Activated CD4-positive, alpha-beta T cell treated with anti-CD3 and anti-CD28 coated beads, Interleukin-2, Interleukin-4, amounts not matched to agents 100 ng/mL and 50 ng/mL, durations not matched to agents 16 hours and 8 hours (primary cell): ENCODE measurements at regions not wholly inside any gene's neighbourhood (a gene's known extent, or its start where the extent isn't known, plus 50 kb on each side); places are given as distances from the start of the nearest gene placed in this dataset.

Experiments
- DNase-seq: peaks from one replicate; pipeline ENCODE4 v3.0.0-alpha.2; 2020; ENCODE audit warnings: low spot score

DNA sequence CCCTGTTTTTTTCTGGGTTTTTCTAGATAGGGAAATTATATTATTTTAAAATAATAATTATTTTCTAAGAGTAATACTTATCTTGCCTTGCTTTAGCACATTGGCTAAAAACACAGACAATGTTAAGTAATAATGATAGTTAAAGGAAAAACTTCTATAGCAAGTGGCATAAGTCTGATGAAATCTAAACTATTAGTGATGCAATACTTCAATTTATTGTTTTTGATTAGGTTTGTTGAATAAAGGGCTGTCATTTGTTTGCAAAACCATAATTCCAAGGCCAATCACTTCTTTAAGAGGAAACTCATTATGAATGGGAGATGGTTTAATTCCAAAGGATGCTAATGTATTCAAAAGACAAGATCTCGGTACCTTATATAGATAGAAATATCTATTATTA is 293.8 kb upstream of the FBXL7 start:
- DNase-seq: no peak

- no peak for DNase-seq
Observed at GRCh38 chr5:15203376-15203775, 296.6 kb upstream of the FBXL7 start.

DNA sequence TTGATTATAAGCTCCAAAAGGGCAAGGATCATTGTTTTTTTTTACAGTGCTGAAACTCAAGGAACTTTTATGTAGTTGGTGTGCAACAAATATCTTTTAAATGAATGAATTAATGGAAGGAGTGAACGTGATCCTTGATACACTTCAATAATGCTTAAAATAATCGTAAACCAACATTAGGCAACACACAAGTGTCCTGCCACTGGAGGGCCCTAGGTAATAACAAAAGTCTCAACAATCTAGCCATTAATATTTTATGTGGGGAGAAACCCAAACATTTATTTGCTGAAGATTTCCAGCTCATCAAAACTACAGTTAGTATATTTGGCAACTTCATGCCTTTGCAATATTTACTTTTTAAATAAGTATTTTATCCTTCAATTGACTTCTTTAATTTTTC is 309.0 kb upstream of the FBXL7 start:
- DNase-seq: no peak

DNA sequence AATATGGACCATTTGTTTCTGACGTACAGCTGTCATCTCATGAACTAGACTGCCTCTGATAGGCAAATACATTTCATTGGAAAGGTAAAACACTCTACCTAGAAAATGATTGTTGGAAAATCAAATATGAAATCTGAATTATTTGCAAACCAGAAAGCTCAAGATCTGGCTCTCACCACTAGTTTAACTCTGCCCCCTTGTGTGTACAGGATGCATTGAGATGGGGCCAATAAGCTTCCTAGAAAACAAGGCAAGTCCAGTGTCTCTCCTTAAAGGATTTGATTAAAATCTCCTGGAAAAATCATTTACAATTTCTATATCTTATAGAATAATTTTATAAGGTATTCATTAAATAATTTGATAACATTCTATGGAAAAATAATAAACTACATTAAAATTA is 311.9 kb upstream of the ANKH start:
- DNase-seq: no peak

- no peak for DNase-seq
Observed at GRCh38 chr5:15170173-15170572, 298.6 kb upstream of the ANKH start.

- no peak for DNase-seq
Observed at GRCh38 chr5:15168358-15168757, 296.8 kb upstream of the ANKH start.

GRCh38 chr5:15160091-15160490 is 288.5 kb upstream of the ANKH start:
- no peak for DNase-seq

DNA sequence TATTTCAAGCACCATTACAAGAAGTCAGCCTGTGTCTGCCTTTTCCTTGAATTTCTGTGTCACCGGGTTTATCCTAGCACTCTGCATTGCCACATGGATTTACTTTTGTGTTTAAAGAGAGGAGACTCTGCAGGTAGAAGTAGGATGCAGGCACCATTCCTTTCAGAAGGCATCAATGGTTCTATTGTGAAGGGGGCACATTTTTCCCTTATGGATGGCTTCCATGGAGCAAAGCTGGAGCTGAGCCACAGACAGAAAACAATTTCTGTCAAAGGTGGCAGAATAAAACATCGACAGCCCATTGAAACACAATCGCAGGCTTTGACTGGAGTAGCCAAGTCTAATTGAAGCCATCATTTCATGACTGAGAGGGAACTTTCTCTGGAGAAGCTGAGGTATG is 288.0 kb upstream of the ANKH start:
- no peak for DNase-seq

DNA sequence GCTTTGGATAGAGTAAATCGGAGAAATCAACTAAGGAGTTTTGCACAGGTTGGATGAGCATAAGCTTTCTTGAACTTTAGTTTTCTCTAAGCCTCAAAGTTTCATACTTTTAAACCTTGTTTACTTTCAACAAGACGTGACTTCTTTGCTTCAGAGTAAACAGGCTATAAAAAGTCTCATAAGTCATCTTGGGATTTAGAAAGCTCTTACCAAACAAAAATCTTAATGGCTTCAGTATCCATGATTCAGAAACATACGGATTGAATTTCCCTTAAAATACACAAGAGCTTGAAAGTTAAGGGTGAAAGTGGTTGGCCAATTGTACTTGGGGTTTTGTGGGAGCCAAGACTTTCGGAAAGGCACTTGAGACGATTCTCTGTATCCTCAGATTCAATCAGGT is 270.9 kb upstream of the ANKH start:
- no peak for DNase-seq

- DNase-seq: no peak
Observed at GRCh38 chr5:15137414-15137813, 265.8 kb upstream of the ANKH start.

- DNase-seq: no peak
Observed at GRCh38 chr5:15135661-15136060, 264.1 kb upstream of the ANKH start.

- no peak for DNase-seq
Observed at GRCh38 chr5:15133456-15133965, 261.9 kb upstream of the ANKH start.

DNA sequence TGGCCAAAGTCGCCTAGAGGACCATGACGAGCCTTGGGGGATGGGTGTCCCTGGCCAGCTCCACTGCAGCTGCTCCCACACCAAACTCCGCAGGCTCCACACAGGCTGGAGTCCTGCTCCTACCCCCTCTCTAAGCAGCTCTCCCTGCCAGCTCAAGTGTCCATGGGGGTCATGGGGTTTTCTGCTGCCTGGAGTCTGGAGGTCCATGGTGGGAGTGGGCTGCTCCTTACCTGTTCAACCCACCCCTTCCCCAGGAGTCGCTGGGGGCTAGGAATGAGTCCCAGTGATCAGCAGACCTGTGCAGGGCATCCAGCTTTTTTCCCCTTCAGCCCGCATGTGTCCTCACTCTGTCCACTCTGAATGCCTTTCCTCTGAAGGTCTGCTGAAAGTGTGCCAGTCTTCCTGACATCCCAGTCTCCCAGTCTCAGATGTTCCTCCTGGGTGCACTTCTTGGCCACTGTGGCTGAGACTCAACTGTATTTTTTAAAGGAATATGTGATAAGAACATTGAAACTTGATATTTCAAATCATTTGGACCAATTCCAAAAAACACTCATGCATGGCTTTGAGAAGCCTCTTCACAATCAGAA is 261.3 kb upstream of the ANKH start:
- no peak for DNase-seq

GRCh38 chr5:15131909-15132308 is 260.3 kb upstream of the ANKH start:
- no peak for DNase-seq

- DNase-seq: no peak
Observed at GRCh38 chr5:15124871-15125568, 253.4 kb upstream of the ANKH start.

DNA sequence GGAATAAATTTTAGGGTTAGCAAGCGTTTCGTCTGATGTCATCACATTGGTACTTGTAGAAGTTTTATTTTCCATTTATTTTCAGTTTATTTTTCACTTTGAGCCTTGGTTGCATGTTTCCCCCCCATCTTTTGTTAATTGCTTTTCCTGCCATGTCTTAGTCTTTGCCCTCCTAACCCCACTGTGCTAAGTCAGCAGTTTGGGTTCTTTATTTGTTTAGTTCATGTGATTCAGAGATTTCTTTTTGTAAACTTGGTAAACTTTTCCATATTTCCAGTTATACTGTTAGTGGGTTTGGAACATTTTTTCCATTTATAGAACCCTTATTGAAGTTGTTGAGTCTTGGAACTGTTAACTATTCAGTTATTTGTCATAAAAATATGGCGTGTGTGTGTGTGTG is 252.9 kb upstream of the ANKH start:
- DNase-seq: no peak

GRCh38 chr5:15117688-15118087 is 246.1 kb upstream of the ANKH start:
- no peak for DNase-seq

DNA sequence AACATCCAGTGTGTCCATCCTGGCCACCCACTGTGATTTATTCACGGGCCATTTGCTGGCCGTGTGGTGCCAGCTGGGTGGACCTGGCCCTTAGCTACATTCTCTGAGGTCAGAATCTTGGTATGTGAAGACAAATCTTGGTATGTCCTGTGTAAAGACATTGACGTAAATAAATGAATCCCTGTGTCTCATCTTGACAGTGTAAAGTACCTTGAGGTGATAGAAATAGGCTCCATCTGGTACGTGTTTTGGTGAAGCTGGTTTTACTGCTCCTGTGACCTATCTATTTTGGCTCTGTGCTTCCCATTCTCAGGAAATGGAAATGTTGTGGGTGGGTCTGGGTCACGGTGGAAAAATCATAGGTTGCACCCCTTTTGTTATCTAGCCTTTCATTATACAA is 245.4 kb upstream of the ANKH start:
- no peak for DNase-seq

DNA sequence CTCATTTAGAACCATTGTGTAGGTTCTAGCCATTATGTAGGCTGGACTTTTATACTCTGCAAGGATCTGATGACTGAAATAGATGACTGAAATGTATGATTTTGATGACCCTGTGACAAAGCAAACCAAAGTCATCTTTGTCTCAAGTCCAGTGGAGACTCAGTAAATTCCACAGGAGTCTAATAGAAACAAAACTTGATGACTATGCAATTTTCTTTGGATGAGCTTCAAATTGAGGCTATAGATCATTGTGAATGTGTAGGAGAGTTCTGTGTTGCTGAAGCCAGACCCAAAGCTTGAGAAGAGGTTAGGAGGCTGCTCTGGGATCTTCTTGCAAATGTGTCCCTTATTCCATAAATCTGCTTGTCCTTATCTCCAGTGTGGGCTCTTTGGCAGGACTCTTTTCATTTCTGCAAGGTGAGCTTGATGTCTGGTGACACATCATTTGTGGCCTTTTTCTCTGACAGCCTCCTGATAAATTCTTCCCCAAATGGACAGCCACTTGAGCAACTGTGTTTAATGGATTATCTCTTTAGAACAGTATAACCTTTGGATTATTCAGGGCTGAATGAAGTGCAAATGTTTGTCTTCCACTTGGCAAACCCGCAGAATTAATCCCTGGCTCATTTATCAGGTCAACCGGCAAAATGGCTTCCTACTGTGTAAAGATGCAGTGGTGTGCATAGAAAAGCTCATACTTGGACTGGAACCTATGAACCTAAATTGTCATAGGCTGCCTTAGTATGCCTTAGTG is 235.1 kb upstream of the ANKH start:
- no peak for DNase-seq

GRCh38 chr5:15105799-15106393 is 234.3 kb upstream of the ANKH start:
- DNase-seq: peak; percentile 46

GRCh38 chr5:15103864-15104263 is 232.3 kb upstream of the ANKH start:
- DNase-seq: no peak

DNA sequence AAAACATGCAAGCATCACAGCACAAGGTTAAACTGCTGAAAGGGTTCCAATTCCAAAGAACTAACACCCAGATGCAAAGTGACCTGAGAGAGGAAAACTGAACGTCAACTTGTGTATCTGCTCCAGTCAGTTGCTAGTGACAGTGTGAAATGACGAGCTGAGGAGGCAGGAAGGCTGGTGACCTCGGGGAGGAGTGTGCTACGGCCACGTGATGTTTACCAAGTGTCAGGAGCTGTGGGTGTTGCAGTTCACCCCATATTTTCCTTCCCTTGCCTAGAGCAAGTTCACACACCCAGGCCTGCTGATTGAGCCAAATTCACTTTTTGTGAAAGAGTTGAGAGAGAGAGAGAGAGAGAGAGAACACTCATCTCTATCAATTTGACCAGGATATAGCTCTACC is 231.6 kb upstream of the ANKH start:
- DNase-seq: no peak

DNA sequence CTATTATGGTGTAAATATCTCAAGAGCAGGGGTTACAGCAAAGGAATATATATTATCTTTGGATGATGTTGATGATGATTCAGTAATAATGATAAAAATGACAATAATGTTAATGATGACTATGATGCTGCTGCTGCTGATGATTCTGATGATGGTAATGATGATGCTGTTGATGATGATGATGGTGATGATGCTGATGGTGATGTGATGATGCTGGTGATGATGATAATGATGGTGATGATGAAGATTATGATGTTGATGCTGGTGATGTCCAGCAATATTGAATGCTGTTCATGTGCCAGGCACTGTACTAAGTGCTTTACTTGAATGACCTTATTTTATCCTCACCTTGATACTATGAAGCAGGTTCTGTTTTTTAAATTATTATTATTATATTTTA is 226.0 kb upstream of the ANKH start:
- DNase-seq: no peak
